DOHH2 (cell line): ENCODE measurements at regions not wholly inside any gene's neighbourhood (a gene's known extent, or its start where the extent isn't known, plus 50 kb on each side); places are given as distances from the start of the nearest gene placed in this dataset.

Experiments
- H3F3A ChIP-seq: fragments of 200-600 bp; sonication (generic), shearing (Covaris generic); 2 replicates; pipeline ENCODE4 v1.6.0; 2016; ENCODE audit warnings: antibody characterized with exemption, mild to moderate bottlenecking; ENCODE audit not compliant: control insufficient read depth, insufficient read depth
- H3K27ac ChIP-seq: fragments of 200-600 bp; sonication (generic); 2 replicates; pipeline ENCODE4 v1.5.1; 2014; ENCODE audit warnings: low read depth, mild to moderate bottlenecking, low read length, moderate library complexity
- H3K27me3 ChIP-seq: fragments of 200-600 bp; sonication (generic); 2 replicates; pipeline ENCODE4 v1.6.1; 2014; ENCODE audit warnings: mild to moderate bottlenecking, low read length, mixed read lengths; ENCODE audit not compliant: control insufficient read depth
- H3K36me3 ChIP-seq: fragments of 200-600 bp; sonication (generic); 2 replicates; pipeline ENCODE4 v1.6.1; 2014; ENCODE audit warnings: mild to moderate bottlenecking, low read length, moderate library complexity, mixed read lengths; ENCODE audit not compliant: control insufficient read depth
- H3K4me1 ChIP-seq: fragments of 200-600 bp; sonication (generic); 2 replicates; pipeline ENCODE4 v1.6.1; 2014; ENCODE audit warnings: mild to moderate bottlenecking, low read length, mixed read lengths; ENCODE audit not compliant: control insufficient read depth
- H3K4me2 ChIP-seq: fragments of 200-600 bp; sonication (generic); 2 replicates; pipeline ENCODE4 v1.6.0; 2014; ENCODE audit warnings: mild to moderate bottlenecking, low read length, moderate library complexity
- H3K4me3 ChIP-seq: fragments of 200-600 bp; sonication (generic); 2 replicates; pipeline ENCODE4 v1.5.1; 2014; ENCODE audit warnings: mild to moderate bottlenecking, low read length, mixed read lengths
- H3K79me2 ChIP-seq: fragments of 200-600 bp; sonication (generic); 2 replicates; pipeline ENCODE4 v1.6.1; 2014; ENCODE audit warnings: mild to moderate bottlenecking, low read length, mixed read lengths; ENCODE audit not compliant: control insufficient read depth
- H3K9me2 ChIP-seq: fragments of 200-600 bp; sonication (generic); replicated peaks from 2 replicates; pipeline ENCODE4 v1.6.1; 2014; ENCODE audit warnings: mild to moderate bottlenecking, low read length, mixed read lengths; ENCODE audit not compliant: control insufficient read depth
- H3K9me3 ChIP-seq: fragments of 200-600 bp; sonication (generic); 2 replicates; pipeline ENCODE4 v1.6.1; 2014; ENCODE audit warnings: antibody characterized with exemption, low read length, mixed read lengths; ENCODE audit not compliant: control insufficient read depth, insufficient read depth
- H4K20me1 ChIP-seq: fragments of 200-600 bp; sonication (generic); 2 replicates; pipeline ENCODE4 v1.6.0; 2014; ENCODE audit warnings: low read depth, mild to moderate bottlenecking, antibody characterized with exemption, low read length, moderate library complexity; ENCODE audit not compliant: control insufficient read depth, insufficient read depth
- EZH2phosphoT487 ChIP-seq: fragments of 200-600 bp; sonication (generic); IDR thresholded peaks from 2 replicates; pipeline ENCODE4 v1.6.1; 2017; ENCODE audit warnings: borderline replicate concordance, mild to moderate bottlenecking, antibody characterized with exemption, low read length, moderate library complexity, mixed read lengths
- TF ChIP-seq, protein P1 (sequence below): fragments of 200-600 bp; sonication (generic); IDR thresholded peaks from one replicate; pipeline ENCODE4 v1.5.1; 2014; ENCODE audit warnings: antibody characterized with exemption, mild to moderate bottlenecking, low read depth, low read length; ENCODE audit not compliant: poor library complexity, severe bottlenecking

DNA sequence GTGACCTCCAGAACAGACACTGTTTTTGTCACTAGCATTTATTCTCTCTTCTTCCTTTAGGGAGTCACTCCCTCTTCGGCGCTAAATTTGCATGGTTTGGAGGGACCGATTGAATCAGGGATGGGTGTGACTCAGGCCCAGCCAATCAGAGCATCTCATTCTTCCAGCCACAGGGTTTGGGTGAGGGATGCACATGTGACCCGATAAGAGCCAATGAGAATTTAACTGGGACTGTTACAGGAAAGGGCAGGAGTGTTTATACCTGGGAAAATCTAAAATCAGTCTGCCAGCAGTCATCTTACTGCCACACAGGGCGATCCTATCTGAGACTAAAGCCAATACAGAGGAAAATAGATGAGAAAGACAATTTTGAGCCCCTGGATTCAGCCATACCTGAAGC lies 351.2 kb upstream of the ERCC4 start:
- no peak overlapping the region for H3K27ac ChIP-seq
- no peak overlapping the region for H3K4me3 ChIP-seq
- no peaks in the 10 kb centered on the region for H3K79me2 ChIP-seq
- H3F3A ChIP-seq = no peaks in the 10 kb centered on the region
- H3K27me3 ChIP-seq = no peaks in the 10 kb centered on the region
- no peaks in the 10 kb centered on the region for H3K36me3 ChIP-seq
- H3K4me1 ChIP-seq = no peaks in the 10 kb centered on the region
- H3K9me3 ChIP-seq = no peaks in the 10 kb centered on the region
- TF ChIP-seq EZH2phosphoT487 = no peak
- TF ChIP-seq, protein P1, sequence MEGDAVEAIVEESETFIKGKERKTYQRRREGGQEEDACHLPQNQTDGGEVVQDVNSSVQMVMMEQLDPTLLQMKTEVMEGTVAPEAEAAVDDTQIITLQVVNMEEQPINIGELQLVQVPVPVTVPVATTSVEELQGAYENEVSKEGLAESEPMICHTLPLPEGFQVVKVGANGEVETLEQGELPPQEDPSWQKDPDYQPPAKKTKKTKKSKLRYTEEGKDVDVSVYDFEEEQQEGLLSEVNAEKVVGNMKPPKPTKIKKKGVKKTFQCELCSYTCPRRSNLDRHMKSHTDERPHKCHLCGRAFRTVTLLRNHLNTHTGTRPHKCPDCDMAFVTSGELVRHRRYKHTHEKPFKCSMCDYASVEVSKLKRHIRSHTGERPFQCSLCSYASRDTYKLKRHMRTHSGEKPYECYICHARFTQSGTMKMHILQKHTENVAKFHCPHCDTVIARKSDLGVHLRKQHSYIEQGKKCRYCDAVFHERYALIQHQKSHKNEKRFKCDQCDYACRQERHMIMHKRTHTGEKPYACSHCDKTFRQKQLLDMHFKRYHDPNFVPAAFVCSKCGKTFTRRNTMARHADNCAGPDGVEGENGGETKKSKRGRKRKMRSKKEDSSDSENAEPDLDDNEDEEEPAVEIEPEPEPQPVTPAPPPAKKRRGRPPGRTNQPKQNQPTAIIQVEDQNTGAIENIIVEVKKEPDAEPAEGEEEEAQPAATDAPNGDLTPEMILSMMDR = no peak
- H4K20me1 ChIP-seq = no peaks in the 10 kb centered on the region
- no peaks in the 10 kb centered on the region for H3K9me2 ChIP-seq
- no peak overlapping the region for H3K4me2 ChIP-seq

DNA sequence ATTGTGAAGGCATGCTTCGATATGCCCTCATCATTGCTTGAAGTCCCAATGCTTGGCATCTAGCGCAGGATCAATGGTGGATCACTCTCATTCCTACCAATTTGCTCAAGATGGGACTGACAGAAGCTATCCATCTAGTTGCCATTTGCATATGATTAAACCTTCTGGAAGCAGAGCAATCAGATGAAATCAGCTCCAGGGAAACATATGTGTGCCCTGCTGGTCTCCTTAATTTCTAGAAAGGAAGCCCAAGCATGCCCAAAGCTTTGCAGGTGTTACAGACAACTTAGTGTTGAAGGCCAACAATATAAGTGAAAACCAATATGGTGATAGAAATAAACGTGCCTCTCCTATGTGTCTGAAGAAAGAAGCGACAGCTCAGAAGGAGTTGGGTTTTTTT lies 350.0 kb upstream of the ERCC4 start:
- H3K4me1 ChIP-seq = no peaks in the 10 kb centered on the region
- no peaks in the 10 kb centered on the region for H3K79me2 ChIP-seq
- no peak overlapping the region for H3K27ac ChIP-seq
- no peaks in the 10 kb centered on the region for H3F3A ChIP-seq
- H3K4me3 ChIP-seq = no peak overlapping the region
- no peaks in the 10 kb centered on the region for H4K20me1 ChIP-seq
- no peaks in the 10 kb centered on the region for H3K36me3 ChIP-seq
- TF ChIP-seq EZH2phosphoT487 = no peak
- TF ChIP-seq, protein P1 = no peak
- no peaks in the 10 kb centered on the region for H3K27me3 ChIP-seq
- H3K4me2 ChIP-seq = no peak overlapping the region
- no peaks in the 10 kb centered on the region for H3K9me3 ChIP-seq
- H3K9me2 ChIP-seq = no peaks in the 10 kb centered on the region

DNA sequence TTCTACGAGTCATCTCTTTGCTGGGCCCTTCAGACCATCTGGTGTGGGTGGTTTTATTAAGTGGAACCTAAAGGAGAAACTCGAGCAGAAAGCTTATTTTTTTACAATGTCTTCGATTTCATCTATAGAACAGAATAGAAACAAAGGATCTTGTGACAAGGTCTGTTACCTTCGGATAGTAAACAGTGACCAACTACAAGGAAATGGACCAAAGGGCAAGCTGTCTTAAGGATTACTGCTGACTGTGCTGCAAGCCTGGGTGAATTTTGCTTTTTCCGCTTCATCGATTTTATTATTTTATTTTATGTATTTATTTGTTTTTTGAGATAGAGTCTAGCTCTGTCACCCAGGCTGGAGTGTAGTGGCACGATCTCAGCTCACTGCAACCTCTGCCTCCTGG lies 348.9 kb upstream of the ERCC4 start:
- H3K9me2 ChIP-seq = no peaks in the 10 kb centered on the region
- H4K20me1 ChIP-seq = no peaks in the 10 kb centered on the region
- H3K79me2 ChIP-seq = no peaks in the 10 kb centered on the region
- H3F3A ChIP-seq = no peaks in the 10 kb centered on the region
- no peak overlapping the region for H3K4me3 ChIP-seq
- TF ChIP-seq, protein P1 = no peak
- TF ChIP-seq EZH2phosphoT487 = no peak
- no peaks in the 10 kb centered on the region for H3K4me1 ChIP-seq
- no peak overlapping the region for H3K4me2 ChIP-seq
- no peaks in the 10 kb centered on the region for H3K27me3 ChIP-seq
- no peaks in the 10 kb centered on the region for H3K9me3 ChIP-seq
- no peaks in the 10 kb centered on the region for H3K36me3 ChIP-seq
- H3K27ac ChIP-seq = no peak overlapping the region

DNA sequence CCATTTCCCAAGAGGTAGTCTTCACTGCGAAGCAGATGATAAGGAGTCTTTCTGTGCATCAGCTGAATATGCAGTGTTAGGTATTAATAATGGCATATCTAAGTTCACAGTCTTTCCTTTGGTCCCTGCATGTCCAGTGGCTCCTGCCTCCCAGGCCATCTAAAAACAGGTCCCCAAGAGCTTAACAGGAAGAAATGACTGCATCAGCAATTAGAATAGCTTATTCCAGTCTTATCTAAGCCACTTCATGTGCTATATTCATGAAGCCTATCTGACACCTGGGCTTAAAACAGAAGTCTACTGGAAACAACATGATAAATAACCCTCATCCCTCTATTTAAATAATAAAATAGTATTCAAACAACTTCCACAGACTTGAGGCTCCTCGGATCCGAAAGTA lies 346.1 kb upstream of the ERCC4 start:
- no peak overlapping the region for H3K4me3 ChIP-seq
- no peaks in the 10 kb centered on the region for H3K9me2 ChIP-seq
- H3K27me3 ChIP-seq = no peaks in the 10 kb centered on the region
- TF ChIP-seq EZH2phosphoT487 = no peak
- TF ChIP-seq, protein P1 = no peak
- no peak overlapping the region for H3K27ac ChIP-seq
- H4K20me1 ChIP-seq = no peaks in the 10 kb centered on the region
- H3F3A ChIP-seq = no peaks in the 10 kb centered on the region
- H3K9me3 ChIP-seq = no peaks in the 10 kb centered on the region
- H3K36me3 ChIP-seq = no peaks in the 10 kb centered on the region
- H3K4me2 ChIP-seq = no peak overlapping the region
- no peaks in the 10 kb centered on the region for H3K79me2 ChIP-seq
- no peaks in the 10 kb centered on the region for H3K4me1 ChIP-seq
